Astrocyte of the cerebellum (primary cell): ENCODE measurements at regions not wholly inside any gene's neighbourhood (a gene's known extent, or its start where the extent isn't known, plus 50 kb on each side); places are given as distances from the start of the nearest gene placed in this dataset.
A peak's percentile ranks its signal among the peaks of the same experiment; 100 is the strongest.

ENCODE experiments used
- DNase-seq: peaks from one replicate; pipeline ENCODE4 v3.0.0-alpha.2; 2011; ENCODE audit warnings: low read depth
- H3K4me3 ChIP-seq: 2 replicates; pipeline ENCODE4 v1.5.1; 2011; ENCODE audit warnings: mild to moderate bottlenecking, low read depth, low read length, moderate library complexity
- in situ Hi-C: cut with HindIII; loops from 2 replicates; pipeline ENCODE4 v1.10.0; 2017; ENCODE audit warnings: low sequenced_read_pairs
- TF ChIP-seq, protein P1 (sequence below): IDR thresholded peaks from 2 replicates; pipeline ENCODE4 v1.5.1; 2012; ENCODE audit warnings: low read length, low read depth, moderate library complexity, mild to moderate bottlenecking; ENCODE audit errors: missing control alignments

DNA sequence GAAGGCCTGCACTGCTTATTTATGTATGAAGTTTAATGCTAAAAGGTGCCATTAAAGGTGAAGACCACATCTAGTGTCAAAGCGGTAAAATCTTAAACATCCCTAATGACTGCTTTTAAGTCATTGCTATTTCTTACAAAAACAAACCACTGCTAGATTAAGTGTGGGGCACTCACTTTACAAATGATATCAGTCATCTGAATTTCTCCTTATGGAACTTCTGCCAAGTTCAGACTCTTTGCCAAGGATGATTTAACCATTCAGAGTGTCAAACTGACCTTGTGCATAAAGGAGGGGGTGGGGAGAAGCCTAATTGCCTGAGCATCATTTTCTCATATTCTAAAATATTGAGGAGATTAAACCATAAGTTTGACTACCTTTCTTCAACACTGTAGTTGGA lies 271.5 kb downstream of the TGFB2 start:
- H3K4me3 ChIP-seq = no peak overlapping the region
- TF ChIP-seq, protein P1, sequence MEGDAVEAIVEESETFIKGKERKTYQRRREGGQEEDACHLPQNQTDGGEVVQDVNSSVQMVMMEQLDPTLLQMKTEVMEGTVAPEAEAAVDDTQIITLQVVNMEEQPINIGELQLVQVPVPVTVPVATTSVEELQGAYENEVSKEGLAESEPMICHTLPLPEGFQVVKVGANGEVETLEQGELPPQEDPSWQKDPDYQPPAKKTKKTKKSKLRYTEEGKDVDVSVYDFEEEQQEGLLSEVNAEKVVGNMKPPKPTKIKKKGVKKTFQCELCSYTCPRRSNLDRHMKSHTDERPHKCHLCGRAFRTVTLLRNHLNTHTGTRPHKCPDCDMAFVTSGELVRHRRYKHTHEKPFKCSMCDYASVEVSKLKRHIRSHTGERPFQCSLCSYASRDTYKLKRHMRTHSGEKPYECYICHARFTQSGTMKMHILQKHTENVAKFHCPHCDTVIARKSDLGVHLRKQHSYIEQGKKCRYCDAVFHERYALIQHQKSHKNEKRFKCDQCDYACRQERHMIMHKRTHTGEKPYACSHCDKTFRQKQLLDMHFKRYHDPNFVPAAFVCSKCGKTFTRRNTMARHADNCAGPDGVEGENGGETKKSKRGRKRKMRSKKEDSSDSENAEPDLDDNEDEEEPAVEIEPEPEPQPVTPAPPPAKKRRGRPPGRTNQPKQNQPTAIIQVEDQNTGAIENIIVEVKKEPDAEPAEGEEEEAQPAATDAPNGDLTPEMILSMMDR = no peak
- peak; percentile 13 for DNase-seq
- in situ Hi-C loops = no loop called here

DNA sequence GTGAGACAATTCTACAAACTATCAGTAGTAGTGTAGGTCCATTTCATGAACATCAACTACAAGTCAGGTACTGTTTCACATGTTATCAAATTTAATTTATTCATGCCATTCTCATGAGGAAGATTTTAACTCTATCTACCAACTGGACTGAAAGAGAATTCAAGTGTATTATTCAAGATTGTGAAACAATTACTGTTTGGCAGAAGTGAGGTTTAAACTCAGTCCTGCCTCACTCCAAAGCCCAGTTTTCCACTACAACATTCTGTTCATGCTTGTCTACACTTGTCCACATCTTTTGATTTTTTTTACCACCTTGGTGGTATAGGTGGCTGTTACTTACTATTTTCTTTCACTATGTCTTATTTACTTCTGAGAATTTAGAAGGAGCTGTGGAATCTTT lies 272.9 kb downstream of the TGFB2 start:
- TF ChIP-seq, protein P1 = no peak
- in situ Hi-C loops = no loop called here
- no peak overlapping the region for H3K4me3 ChIP-seq
- DNase-seq = no peak

DNA sequence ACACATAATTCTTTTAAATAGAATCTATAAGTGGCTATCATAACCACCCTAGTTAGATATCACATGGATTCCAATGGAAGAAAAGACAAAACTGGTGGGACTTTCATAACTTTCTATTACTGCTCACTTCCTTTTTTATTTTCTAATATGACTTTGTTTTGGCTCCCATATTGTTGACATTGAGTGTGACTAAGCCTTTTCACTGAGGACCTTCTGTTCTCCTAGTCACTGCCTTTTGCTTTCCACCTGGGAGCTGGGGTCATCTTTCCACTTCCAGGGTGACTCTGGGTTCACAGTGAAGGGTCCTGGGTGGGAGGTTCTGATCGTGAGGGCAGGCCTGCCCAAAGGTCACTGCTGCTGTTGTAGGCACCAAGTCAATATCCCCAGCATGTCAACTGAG lies 275.8 kb downstream of the TGFB2 start:
- in situ Hi-C loops = no loop called here
- TF ChIP-seq, protein P1 = no peak
- no peak for DNase-seq
- H3K4me3 ChIP-seq = no peak overlapping the region

DNA sequence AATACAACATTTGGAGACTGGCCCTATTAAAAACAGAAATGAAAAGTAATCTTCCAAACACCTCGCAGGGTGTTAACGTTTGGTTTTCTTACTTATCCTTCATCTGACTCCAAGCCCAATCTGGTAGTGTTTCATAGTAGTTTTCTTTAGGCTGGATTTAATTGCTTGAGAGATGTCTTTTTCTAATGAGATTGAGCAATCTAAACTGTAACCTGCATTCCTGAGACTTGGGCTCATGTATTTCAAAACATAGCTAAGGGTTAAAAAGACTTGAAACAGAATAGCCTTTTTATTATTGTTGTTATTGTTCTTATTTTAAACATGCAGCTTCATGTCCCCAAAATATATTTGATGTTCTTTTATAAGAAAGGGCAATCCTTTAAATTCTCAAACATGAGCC lies 278.9 kb downstream of the TGFB2 start:
- TF ChIP-seq, protein P1 = no peak
- no peak overlapping the region for H3K4me3 ChIP-seq
- no peak for DNase-seq
- in situ Hi-C loops = no loop called here

DNA sequence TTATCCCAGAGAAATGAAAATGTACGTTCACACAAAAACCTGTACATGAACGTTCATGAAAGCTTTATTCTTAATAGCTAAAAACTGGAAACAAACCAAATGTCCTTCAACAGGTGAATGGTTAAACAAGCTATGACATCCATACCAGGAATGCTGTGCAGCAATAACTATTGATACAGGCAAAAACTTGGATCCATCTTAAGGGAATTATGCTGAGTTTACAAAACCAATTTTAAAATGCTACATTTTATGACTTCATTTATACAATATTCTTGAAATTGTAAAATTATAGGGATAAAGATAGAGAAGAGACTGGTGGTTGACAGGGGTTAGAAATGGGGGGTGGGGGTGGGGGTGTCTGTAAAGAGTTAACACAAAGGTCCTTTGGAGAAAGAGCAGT lies 280.3 kb downstream of the TGFB2 start:
- TF ChIP-seq, protein P1 = no peak
- H3K4me3 ChIP-seq = no peak overlapping the region
- in situ Hi-C loops = no loop called here
- DNase-seq = no peak

DNA sequence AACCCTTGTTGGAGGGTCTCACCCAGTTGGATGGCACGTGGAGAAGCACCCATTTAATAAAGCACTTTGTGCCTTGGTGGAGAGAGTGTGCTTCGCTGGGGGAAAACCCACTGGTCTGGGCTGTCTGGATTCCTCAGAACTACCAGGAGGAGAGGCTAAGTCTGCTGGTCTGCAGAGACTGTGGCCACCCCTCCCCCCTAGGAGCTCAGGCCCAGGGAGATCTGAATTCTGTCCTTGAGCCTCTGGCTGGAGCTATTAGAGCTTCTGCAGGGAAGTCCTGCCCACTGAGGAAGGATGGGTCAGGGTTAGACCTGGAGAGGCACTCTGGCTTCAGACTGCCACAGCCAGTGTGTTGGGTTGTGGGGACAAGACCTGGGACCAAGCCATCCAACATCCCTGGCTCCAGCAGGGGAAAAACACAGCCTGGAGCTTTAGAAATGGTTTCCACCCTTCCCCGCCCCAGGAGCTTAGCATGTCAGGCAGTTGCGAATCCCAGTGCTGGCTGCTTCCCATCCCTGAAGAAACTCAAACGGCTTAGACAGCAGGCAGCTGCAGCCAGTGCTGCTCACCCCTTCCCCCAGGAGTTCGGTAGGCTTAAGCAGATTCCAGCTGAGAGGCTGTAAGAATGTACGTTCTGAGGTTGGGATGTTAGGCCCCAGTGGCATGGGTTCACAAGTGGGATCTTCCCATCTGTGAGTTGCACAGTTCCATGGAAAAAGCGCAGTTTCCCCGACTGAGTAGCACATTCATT lies 288.3 kb downstream of the TGFB2 start:
- in situ Hi-C loops = no loop called here

More for the DNA sequence above, 288.3 kb downstream of the TGFB2 start:
- H3K4me3 ChIP-seq = no peak overlapping the region
- DNase-seq = no peak
- TF ChIP-seq, protein P1 = no peak
